Stimulated activated CD8-positive, alpha-beta memory T cell treated with anti-CD3 and anti-CD28 coated beads, Interleukin-7, amount 100 ng/mL, for 4 hours (primary cell): ENCODE measurements at regions not wholly inside any gene's neighbourhood (a gene's known extent, or its start where the extent isn't known, plus 50 kb on each side); places are given as distances from the start of the nearest gene placed in this dataset.
A peak's percentile ranks its signal among the peaks of the same experiment; 100 is the strongest.

ENCODE experiments used
- DNase-seq, 2 donors: peaks; one replicate each; pipeline ENCODE4 v3.0.0-alpha.2; 2020; ENCODE audit warnings: low read depth in 2 of 2

DNA sequence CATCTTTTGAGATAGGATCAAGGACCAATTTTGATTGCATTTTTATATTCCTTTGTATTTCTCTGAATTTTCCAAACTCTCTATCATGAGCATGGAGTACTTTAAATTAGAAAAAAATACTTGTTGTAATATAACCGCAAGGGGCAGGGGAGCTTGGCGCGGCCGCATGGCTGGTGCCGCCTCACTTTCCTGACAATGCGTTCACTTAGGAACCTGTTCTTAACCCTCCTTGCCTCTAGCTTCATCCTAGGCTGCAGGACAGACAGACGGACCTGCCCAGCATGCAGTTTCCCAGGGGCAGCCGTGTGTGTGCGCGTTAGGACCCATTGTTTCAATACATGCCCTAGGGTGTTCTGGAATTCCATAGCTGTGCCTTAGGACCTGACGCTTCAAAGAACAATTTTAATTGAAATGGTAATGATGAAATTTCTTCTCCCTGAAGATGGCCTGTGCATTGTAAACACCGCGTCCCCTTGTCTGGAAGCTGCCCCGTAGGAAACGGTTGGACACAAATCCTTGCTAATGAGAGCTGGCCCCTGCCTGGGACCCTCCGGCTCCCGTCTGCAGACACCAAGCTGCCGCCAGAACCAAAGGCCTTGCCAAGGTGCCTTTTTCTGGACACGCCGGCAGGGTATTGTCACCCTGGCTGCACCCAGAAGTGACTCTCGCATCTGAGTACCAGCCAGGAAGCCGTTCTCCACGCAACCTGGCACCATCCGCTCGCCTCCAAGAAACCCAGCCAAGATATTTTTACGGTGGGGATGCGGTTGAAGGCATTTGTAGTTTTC is 466.4 kb downstream of the NPHP4 start:
- no peak for DNase-seq

DNA sequence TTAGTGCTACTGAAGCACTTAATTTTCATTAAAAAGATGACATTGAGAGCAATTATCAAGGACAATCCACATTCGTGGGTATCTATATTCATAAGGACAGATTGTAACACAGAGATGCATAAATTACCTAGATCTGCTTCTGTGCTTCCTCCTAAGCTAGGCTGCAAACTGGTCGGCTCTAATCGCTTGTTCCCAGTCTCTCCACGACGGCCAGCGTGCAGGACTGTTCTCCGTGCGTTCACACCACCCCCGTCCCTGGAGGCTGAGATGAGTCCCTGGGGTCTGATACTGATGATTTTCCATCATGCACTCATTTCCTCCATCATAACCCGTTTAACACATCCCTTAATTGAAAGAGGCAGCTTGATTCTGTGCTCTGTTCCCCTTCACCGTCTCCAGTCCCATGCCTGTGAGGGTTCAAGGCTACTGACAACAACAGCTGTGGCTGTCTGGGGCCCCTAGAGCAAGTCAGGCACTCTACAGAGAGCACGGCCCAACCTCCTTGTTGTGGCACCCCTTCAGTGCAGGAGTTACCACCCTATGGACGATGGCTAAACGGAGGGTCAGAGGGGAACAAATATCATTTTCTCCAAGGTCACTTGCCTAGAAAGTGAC is 469.6 kb downstream of the NPHP4 start:
- no peak for DNase-seq

DNA sequence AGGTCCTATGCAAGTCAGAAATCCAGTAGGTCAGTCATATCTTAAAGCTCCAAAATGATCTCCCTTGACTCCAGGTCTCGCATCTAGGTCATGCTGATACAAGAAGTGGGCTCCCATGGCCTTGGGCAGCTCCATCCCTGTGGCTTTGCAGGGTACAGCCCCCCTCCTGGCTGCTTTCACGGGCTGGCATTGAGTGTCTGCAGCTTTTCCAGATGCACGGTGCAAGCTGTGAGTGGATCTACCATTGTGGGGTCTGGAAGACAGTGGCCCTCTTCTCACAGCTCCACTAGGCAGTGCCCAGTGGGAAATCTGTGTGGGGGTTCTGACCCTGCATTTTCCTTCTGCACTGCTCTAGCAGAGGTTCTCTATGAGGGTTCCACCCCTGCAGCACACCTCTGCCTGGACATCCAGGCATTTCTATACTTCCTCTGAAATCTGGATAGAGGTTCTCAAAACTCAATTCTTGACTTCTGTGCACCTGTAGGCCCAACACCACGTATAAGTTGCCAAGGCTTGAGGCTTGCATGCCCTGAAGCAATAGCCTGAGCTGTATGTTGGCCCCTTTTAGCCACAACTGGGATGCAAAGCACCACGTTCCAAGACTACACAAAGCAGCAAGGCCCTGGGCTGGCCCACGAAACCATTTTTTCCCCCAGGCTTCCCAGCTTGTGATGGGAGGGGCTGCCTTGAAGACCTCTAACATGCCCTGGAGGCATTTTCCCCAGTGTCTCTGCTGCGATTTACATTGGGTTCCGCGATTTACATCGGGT is 472.7 kb downstream of the NPHP4 start:
- DNase-seq = no peak

- DNase-seq = no peak
Measured at GRCh38 chr1:5516756-5517155, 475.5 kb downstream of the NPHP4 start.

DNA sequence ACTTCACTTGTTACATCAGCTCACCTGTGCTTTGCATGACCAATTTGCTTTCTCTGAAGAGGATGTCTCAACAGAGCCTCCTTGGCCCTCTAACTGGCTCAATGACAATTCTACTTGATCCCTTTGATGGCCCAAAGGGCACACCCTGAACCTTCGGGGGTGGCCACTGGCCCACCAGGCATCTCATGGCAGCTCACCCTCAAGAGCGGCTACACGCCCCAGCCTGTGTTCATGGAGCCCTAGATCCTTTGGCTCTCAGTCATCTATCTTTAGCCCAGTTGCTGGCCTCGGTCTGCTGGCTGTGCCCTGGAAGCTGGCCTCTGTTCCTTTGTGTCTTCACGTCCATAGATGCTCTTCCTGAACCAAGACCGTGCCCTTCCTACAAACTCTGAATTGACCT is 476.7 kb downstream of the NPHP4 start:
- DNase-seq = no peak

DNA sequence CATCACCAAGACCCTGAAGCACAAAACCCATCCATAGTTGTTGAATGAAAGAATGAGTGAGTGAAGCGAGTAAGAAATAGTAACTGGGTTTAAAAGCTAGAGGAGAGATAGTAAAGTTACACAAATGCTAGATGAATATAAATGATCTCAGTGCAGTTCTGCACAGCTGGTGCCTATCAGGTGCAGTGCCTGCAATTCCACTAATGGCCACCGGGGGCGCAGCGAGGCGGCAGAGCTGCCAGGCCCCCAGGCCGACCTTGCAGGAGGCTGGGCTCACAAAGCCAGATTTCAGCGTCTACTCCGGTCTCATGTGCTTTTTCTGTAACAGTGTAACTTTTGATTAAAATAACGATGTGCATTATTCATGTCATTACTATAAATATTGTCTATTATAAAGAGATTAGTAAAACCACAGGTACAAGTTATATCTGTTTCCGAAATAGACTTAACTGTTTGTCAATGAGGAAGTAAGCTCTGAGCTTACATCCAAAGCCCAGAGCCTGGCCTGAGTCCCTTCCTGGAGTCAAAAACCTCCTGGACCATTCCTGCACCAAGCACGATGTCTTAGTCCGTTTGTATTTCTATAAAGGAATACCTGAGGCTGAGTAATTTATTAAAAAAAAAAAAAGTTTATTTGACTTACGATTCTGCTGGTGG is 477.6 kb downstream of the NPHP4 start:
- DNase-seq = peak in 1 of 2 donors; percentile 37

DNA sequence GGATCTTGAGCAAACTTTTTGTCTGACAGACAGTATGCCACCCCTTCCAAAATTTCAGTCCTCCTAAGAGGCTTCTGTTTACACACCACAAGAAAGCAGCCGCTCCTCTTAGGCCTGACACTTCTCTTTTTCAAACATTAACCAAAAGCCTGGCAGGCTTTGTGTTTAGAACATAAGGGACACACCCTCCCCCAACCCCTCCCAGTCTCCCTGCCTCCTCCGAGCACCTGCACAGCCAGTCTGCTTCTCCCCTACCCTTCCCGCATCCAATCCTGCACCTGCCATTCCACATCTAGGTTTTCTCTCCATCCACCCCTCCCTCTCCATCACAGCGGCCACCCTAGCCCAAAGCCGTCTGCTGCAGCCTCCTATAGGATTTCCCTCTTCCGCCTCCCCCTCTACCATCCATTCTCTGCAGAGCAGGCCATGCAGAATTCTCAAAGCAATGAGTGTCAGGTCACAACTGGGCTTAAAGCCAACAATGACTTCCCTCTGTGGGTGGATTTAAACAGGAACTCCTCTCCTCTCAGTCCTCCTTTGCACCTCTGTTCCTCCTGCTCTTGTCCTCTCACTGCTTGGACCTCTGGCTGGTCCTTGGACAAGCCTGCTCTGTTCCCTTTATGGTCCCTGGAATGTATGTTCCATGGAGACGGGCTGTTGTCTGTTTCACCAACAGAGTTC is 478.2 kb downstream of the NPHP4 start:
- DNase-seq = no peak

DNA sequence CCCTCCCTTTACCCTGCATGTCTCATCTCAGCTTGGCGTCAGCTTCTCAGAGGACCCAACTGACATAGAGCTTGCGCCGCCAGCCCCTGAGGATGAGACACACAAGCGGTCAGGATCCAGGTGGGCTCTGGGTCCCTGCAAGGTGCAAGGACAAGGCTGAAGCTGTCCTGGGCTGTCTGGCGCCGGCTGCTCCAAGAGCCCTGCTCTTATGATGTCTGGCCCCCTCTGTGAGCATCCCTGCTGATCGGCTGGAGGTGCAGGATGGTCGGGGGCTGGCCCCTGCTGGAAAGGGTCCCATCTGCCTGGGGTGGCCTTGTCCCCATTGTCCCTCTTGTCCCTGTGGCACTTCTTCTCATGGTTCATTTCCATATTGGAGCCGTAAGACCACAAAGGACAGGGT is 479.0 kb downstream of the NPHP4 start:
- DNase-seq = no peak

GRCh38 chr1:5511381-5512097 is 480.7 kb downstream of the NPHP4 start:
- no peak for DNase-seq

- peak; percentile 43 to 44 for DNase-seq
Measured at GRCh38 chr1:5509664-5510452, 482.4 kb downstream of the NPHP4 start.

DNA sequence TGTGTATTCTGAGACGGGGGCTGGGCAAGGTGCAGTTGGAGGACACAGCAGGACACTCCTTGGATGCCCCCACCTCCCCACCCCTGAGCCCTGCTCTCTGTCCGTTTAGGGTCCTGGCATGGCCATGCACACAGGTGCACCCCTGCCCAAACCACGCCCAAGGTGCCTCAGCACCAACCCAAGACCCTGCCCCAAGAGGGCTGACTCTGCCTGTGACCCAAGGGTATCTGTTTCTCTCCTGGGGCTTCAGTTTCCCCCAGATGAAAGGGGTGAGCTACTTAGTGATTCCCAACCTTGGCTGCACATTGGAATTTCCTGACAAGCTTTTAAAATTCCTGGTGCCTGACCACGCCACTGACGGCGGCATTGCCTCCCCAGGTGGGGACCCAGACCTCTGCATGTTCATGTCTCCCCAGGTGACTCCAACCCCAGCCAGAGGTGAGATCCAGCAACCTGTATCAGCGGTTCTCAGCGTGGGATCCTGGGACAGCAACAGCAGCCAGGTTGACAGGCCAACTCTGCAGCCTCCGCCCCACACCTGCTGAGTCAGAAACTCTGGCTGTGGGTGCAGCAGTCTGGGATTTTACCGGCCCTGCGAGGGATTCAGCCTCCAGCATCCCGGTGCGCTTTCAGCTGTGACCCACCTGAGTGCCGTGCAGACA is 483.4 kb downstream of the NPHP4 start:
- no peak for DNase-seq

DNA sequence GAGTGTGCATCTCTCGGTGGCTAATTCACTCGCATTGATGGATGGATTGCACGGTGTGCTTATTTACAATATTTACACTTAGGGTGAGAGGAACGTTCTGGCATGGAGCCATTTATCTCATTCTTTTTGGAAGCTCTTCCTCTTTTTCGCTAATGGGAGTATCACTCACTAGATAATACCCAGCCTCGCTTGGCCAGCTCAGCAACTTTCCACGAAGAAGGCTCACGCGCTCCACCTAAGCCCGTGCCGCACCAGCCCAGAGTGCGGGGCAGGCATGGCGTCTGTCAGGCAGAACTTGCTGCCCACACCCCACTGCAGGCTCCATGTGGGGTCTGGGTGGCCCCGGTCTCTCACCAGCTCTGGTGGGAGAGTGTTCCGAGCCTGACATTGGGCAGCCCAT is 484.9 kb downstream of the NPHP4 start:
- DNase-seq = no peak

- no peak for DNase-seq
Measured at GRCh38 chr1:5506634-5507033, 485.6 kb downstream of the NPHP4 start.

GRCh38 chr1:5505944-5506343 is 486.3 kb downstream of the NPHP4 start:
- no peak for DNase-seq

DNA sequence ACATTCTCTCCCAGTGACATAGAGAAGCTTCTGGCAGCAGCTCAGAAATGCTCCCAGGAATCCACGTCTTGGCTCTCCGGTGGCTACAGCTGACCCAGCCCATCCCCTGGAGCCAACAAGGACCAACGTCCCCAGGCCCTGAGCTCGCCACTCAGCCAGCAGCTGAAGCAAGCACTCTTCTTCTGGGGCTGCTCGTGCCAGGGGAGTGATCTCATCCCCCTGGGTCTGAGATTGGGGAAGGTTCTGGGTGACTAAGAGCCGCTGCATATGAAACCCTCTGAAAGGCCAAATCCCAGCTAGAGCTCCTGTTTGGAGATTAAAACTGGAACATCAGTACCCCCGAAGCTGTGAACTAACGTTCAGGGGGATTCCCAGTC is 487.9 kb downstream of the NPHP4 start:
- DNase-seq = no peak

DNA sequence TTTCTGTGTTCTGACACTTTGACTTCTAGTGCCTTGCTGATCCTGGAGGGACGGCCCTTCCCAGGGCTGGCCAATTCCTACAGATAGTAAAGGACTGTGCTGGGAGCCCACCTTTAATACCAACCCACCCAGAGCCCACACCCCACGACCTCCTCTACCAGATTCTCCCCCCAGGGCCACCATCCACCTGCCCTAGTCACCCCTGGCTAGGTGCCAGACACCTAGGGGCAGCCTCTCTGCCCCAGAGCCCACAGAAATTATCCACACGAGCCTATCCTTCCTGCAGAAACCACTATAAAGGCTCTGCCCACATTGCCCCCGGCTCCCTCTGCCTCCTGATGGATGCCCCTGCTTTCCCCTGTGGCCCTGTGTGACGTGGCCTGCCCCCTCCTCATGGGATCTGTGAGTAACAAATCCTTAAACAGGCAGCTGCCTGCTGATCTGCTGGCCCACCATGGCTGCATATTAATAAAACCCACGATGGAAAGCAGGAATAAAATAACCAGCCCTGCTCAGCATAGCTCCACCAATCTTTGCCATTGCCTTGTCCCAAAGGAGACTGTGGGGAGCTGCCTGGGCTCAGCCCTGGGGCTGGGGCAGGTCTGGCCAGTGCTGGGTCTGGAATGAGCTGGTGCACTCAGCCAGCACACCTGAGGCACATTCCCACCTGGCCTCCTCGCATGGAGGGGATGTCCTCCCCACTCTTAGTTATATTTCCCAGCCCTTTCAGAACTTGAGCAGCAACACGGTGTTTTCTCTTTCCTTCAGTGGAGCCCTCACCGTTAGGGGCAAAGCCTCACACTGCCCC is 488.5 kb downstream of the NPHP4 start:
- DNase-seq = no peak

DNA sequence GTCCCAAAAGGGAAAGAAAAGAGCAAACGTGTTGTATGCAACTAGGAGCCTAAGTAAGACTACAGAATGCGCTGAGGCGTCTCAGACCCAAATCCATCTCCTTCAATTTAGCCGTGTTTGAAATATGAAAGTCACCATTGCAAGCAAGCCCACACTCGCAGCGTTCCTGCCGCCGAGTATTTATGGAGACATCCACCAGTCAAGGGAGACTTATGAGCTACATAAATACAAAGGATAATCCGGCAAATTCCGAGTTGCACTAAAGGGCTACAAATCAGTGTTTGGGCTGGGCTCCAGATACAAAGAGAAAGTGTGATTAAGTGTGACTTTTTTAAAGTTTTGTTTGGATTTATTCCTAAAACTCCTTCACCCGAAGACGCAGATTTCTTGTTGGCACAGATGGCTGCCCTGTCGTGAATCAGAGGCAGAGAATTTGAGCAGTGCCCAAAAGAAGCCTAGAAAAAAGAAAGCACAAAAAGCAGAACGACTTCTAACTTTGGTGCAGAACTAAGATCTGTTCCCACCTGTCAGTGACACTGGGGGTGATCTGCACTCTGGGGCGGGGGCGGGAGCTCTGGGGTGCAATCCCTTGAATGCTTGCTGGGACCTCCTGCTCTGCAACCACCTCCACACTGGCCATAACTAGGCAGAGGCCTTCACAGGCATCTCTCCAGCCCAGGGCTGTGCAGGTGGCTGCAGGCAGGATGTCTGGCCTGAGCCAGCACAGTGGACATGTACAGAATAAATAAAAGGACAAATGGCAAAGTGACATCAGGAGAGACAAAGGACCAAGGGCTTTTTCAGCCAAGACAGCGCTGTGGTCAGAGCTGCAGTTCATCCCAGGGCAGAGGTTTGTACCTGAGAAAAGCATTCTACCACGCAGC is 489.7 kb downstream of the NPHP4 start:
- DNase-seq = no peak
